ENCODE measurements at regions not wholly inside any gene's neighbourhood (a gene's known extent, or its start where the extent isn't known, plus 50 kb on each side); places are given as distances from the start of the nearest gene placed in this dataset.

DNA sequence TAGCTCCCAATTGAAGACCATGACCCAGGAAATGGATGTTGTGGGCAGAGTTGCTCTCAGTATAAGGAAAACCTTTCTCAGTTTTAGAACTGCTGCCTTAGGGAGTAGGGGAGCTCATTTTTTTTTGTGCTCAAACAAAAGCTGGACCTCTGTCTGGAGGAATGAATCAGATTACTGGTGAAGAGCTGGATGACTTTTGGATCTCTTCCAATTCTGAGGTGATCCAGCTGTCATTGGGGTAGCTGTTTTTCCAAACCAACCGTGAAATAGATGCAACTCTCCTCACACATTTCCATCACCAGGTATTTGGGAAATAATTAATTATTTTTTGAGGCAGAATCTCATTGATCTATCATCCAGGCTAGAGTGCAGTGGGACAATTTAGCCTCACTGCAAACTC is 251.3 kb upstream of the PLET1 start:
- intact Hi-C loops (cut with DNase I; ENCODE audit: low total_unique reads): no loop called here
- 64 to 68% methylated on average over 1 of the region's 1 CpG for WGBS, 2 donors
- no peak for DNase-seq (ENCODE audit: low spot score in 2 of 2)
- no peak for TF ChIP-seq POLR2A (IDR thresholded peaks at IDR 0.05)
- TF ChIP-seq, protein P1, sequence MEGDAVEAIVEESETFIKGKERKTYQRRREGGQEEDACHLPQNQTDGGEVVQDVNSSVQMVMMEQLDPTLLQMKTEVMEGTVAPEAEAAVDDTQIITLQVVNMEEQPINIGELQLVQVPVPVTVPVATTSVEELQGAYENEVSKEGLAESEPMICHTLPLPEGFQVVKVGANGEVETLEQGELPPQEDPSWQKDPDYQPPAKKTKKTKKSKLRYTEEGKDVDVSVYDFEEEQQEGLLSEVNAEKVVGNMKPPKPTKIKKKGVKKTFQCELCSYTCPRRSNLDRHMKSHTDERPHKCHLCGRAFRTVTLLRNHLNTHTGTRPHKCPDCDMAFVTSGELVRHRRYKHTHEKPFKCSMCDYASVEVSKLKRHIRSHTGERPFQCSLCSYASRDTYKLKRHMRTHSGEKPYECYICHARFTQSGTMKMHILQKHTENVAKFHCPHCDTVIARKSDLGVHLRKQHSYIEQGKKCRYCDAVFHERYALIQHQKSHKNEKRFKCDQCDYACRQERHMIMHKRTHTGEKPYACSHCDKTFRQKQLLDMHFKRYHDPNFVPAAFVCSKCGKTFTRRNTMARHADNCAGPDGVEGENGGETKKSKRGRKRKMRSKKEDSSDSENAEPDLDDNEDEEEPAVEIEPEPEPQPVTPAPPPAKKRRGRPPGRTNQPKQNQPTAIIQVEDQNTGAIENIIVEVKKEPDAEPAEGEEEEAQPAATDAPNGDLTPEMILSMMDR (IDR thresholded peaks at IDR 0.05): no peak
- no peak overlapping the region for H3K4me3 ChIP-seq (ENCODE audit: low read depth, poor library complexity, severe bottlenecking)

DNA sequence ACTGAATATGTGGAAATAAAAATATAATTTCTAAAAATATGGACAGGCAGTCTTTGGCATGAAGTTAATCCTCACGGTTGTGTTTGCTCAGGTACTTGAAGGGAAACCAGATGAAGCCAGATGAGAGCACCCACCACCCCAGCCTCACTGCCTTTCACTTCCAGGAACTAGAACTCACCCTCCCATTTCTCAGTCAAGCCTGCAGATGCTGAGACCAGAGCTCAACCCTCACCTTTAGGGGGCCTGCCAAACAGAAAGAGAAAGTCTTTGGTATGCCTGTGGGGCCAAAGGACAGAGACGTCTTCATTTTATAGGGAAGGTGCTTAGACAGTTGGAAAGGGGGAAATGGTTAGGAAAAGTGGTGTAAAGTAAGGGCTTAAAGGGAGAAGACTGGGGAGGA is 252.8 kb upstream of the PLET1 start:
- 79 to 80% methylated on average over 2 of the region's 2 CpGs for WGBS, 2 donors
- intact Hi-C loops (cut with DNase I; ENCODE audit: low total_unique reads): no loop called here
- DNase-seq (ENCODE audit: low spot score in 2 of 2): no peak
- no peak overlapping the region for H3K4me3 ChIP-seq (ENCODE audit: low read depth, poor library complexity, severe bottlenecking)
- no peak for TF ChIP-seq POLR2A (IDR thresholded peaks at IDR 0.05)
- TF ChIP-seq, protein P1 (IDR thresholded peaks at IDR 0.05): no peak

DNA sequence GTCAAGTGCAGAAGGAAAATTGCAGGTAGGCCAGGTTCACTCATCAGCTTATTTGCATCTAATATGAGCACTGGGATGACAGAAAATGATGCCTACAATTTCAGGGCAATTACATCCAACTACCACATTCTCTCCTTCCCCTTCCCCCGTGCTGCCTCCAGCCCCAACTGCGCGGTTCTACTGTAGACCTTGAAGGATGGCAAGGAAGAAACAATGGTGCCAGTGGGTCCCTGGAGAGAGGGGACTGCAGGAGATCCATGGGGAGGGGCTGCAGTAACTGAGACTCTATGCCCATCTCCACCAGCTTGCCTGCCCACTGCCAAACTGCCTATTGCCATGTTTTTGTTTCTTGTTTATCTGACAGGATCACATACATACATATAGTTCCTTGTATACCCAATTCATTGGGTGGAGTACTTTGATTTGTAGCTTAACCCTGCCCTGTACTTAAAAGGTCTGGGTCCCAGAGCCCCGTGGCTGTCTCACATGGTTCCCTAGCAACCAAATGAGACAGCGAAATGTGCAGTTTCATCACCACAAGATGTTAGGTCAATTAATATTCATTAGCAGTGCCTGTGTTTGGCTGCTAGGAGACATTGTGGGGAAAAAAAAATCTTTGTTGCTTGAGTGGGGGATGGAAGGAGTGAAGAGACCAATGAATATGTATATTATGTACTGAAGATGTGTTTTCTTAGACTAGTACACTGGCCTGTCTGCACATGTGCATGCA is 253.5 kb upstream of the PLET1 start:
- intact Hi-C loops (cut with DNase I; ENCODE audit: low total_unique reads): no loop called here
- H3K4me3 ChIP-seq (ENCODE audit: low read depth, poor library complexity, severe bottlenecking): no peak overlapping the region
- 58 to 61% methylated on average over 5 of the region's 5 CpGs for WGBS, 2 donors
- DNase-seq (ENCODE audit: low spot score in 2 of 2): no peak
- no peak for TF ChIP-seq POLR2A (IDR thresholded peaks at IDR 0.05)
- TF ChIP-seq, protein P1 (IDR thresholded peaks at IDR 0.05): no peak

DNA sequence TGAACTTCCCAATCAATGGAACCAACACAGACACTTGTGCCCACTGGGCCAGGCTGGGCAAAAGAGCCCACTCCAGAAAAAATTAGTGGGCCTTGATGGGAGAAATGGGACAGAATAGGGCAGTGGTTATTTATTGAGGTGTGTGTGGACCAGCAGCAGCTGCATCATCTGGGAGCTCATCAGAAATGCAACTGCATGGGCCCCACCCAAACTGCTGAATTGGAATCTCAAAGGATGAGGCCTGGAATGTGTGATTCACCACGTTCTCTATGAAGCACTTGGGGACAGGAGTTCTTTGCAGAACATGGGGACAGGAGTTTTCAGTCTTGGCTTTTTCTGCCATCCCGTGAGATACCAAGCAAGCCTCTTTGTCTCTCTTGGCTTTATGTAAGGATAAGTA is 255.6 kb upstream of the PLET1 start:
- 59 to 69% methylated on average over 2 of the region's 2 CpGs for WGBS, 2 donors
- intact Hi-C loops (cut with DNase I; ENCODE audit: low total_unique reads): no loop called here
- DNase-seq (ENCODE audit: low spot score in 2 of 2): no peak
- TF ChIP-seq POLR2A (IDR thresholded peaks at IDR 0.05): no peak
- TF ChIP-seq, protein P1 (IDR thresholded peaks at IDR 0.05): no peak
- no peak overlapping the region for H3K4me3 ChIP-seq (ENCODE audit: low read depth, poor library complexity, severe bottlenecking)

DNA sequence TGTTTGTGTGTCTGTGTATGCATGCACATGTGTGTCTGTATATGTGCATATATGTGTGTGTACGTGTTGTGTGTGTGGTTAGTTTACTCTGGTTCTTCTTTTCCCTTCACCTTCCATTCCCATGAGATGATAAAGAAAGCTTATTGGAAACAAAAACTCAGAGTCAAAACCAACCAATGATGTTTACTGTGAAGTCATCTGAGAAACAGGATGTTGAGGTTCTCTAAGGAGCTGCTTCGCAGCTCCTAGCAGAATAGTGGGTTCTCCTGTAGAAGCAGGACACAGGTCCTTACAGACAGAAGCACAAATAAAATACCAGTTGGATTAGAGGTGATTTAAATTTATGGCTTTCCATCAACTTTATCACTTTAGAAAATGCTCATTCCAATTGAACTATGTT is 256.1 kb upstream of the PLET1 start:
- TF ChIP-seq POLR2A (IDR thresholded peaks at IDR 0.05): no peak
- TF ChIP-seq, protein P1 (IDR thresholded peaks at IDR 0.05): no peak
- no peak overlapping the region for H3K4me3 ChIP-seq (ENCODE audit: low read depth, poor library complexity, severe bottlenecking)
- DNase-seq (ENCODE audit: low spot score in 2 of 2): no peak
- 83 to 90% methylated on average over 2 of the region's 2 CpGs for WGBS, 2 donors
- intact Hi-C loops (cut with DNase I; ENCODE audit: low total_unique reads): no loop called here

DNA sequence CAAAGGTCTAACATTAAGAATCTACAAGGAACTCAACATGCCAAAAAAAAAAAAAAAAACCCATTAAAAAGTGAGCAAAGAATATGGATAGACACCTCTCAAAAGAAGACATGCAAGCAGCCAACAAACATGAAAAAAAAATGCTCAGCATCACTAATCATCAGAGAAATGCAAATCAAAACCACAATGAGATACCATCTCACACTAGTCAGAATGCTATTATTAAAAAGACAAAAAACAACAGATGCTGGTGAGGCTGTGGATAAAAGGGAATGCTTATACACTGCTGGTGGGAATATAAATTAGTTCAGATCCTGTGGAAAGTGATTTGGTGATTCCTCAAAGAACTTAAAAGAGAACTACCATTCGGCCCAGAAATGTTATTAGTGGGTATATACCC is 257.7 kb upstream of the PLET1 start:
- TF ChIP-seq, protein P1 (IDR thresholded peaks at IDR 0.05): no peak
- TF ChIP-seq POLR2A (IDR thresholded peaks at IDR 0.05): no peak
- no peak for DNase-seq (ENCODE audit: low spot score in 2 of 2)
- WGBS, 2 donors: 88 to 89% methylated on average over 1 of the region's 1 CpG
- no peak overlapping the region for H3K4me3 ChIP-seq (ENCODE audit: low read depth, poor library complexity, severe bottlenecking)
- intact Hi-C loops (cut with DNase I; ENCODE audit: low total_unique reads): no loop called here
